Esophagus muscularis mucosa (tissue), 4 donors: ENCODE measurements at regions not wholly inside any gene's neighbourhood (a gene's known extent, or its start where the extent isn't known, plus 50 kb on each side); places are given as distances from the start of the nearest gene placed in this dataset.

Source experiments
- DNase-seq: peaks from one replicate; pipeline ENCODE4 v3.0.0-alpha.2; 2017; ENCODE audit errors: extremely low spot score
- H3K27ac ChIP-seq, 4 donors: fragments of 200-600 bp; sonication (generic); replicated peaks in 1 of 4; 1 replicate in 3 of 4; 2 replicates in 1 of 4; pipeline ENCODE4 v1.5.1; 2016 to 2019; ENCODE audit warnings: mild to moderate bottlenecking in 1 of 4
- H3K27me3 ChIP-seq, 4 donors: fragments of 200-600 bp; sonication (generic); one replicate each; pipeline versions ENCODE4 v1.5.1 to v1.6.0; 2016 to 2019
- H3K36me3 ChIP-seq, 4 donors: fragments of 200-600 bp; sonication (generic); one replicate each; pipeline ENCODE4 v1.5.1; 2016 to 2019
- H3K4me1 ChIP-seq, 4 donors: fragments of 200-600 bp; sonication (generic); one replicate each; pipeline ENCODE4 v1.5.1; 2016 to 2019
- H3K4me3 ChIP-seq, 4 donors: fragments of 200-600 bp; sonication (generic); 1 replicate in 2 of 4; 2 replicates in 2 of 4; pipeline ENCODE4 v1.5.1; 2016 to 2019; ENCODE audit warnings: mild to moderate bottlenecking in 4 of 4, moderate library complexity in 1 of 4
- H3K9me3 ChIP-seq, 4 donors: fragments of 200-600 bp; sonication (generic); 1 replicate in 3 of 4; 2 replicates in 1 of 4; pipeline ENCODE4 v1.5.1; 2016 to 2019
- EP300 ChIP-seq: sonication (generic); formaldehyde crosslinking; IDR thresholded peaks from one replicate; pipeline ENCODE4 v1.6.1; 2017; ENCODE audit warnings: antibody characterized with exemption
- POLR2A ChIP-seq: fragments of 450-650 bp; IDR thresholded peaks from one replicate; pipeline ENCODE4 v1.6.1; 2017; ENCODE audit warnings: antibody characterized with exemption, moderate library complexity, mild to moderate bottlenecking, low read depth
- POLR2AphosphoS5 ChIP-seq, 2 donors: sonication (generic); formaldehyde crosslinking; IDR thresholded peaks; one replicate each; pipeline ENCODE4 v1.6.1; 2017; ENCODE audit warnings: antibody characterized with exemption in 2 of 2
- WGBS: methylation state at CpG from one replicate; pipeline ENCODE4 v1.1.5; 2018; 5-methylcytosine and 5-hydroxymethylcytosine counted together
- intact Hi-C: fragments of 100-400 bp; cut with DNase I; formaldehyde crosslinking; loops from one replicate; pipeline ENCODE4 v1.15.1; 2023
- TF ChIP-seq, protein P1 (sequence below), 3 experiments: fragments of 200-600 bp in 2 of 3; fragments of 450-650 bp in 1 of 3; sonication (generic) in 2 of 3; IDR thresholded peaks; one replicate each; pipeline ENCODE4 v1.5.1; 2017 to 2019; ENCODE audit warnings: antibody characterized with exemption in 3 of 3, mild to moderate bottlenecking in 2 of 3, moderate library complexity in 1 of 3

DNA sequence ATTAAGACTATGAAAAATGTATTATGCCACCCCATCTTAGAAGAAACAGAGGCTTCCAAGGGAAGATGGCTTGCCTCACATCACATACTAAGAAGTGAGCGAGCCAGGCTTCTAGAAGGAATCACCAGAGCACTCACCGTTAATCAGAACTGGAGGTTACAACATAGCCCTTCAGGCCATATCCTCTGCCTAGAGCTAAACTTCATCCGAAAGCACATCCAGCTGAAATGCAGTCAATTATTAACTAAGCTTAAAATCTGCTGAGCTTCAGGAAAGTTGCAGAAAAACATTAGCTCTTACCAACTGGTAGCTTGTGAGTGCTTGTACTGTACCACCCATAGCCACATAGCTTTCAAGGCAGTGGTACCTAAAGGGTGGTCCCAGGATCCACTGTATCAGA is 483.2 kb downstream of the TBL1XR1 start:
- WGBS = 86% methylated on average over 3 of the region's 3 CpGs
- DNase-seq = no peak
- intact Hi-C loops = no loop called here

DNA sequence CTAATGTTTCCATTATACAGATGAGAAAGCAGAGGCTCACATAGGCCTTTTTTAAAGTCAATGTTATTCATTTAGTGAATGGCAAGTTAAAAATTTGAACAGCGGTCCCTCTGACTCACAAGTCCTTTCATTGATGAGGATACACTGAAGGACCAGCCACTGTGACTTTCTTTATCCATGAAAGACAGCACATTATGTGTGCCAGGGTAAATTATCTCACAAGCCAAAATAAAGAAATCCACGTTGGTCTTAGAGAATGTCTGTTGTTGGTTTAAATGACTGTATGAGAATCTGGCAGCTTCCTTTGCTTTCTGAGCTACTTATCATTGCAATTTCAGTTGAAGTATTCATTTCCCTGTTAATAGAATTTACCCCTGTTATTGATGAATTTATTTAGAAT is 485.1 kb downstream of the TBL1XR1 start:
- Histone ChIP-seq H3K4me1 (no peaks in the 10 kb centered on the region), H3K9me3 (peaks cover 0 to 2% (median 0%) of the 10 kb centered on the region in 4 donors), H3K27me3 (no peaks in the 10 kb centered on the region), H3K36me3 (no peaks in the 10 kb centered on the region), H3K4me3 (no peak overlapping the region), H3K27ac (no peak overlapping the region)
- no peak for TF ChIP-seq POLR2AphosphoS5 (IDR thresholded peaks at IDR 0.05)
- TF ChIP-seq EP300 = no peak
- intact Hi-C loops = no loop called here
- DNase-seq = no peak
- 64% methylated on average over 2 of the region's 2 CpGs for WGBS

More for the DNA sequence above, 483.2 kb downstream of the TBL1XR1 start:
- Histone ChIP-seq H3K36me3 (no peaks in the 10 kb centered on the region), H3K4me1 (no peaks in the 10 kb centered on the region), H3K27ac (no peak overlapping the region), H3K4me3 (no peak overlapping the region), H3K9me3 (no peaks in the 10 kb centered on the region), H3K27me3 (no peaks in the 10 kb centered on the region)
- TF ChIP-seq EP300 (no peak), POLR2A (no peak), POLR2AphosphoS5 (IDR thresholded peaks at IDR 0.05) (no peak)
- TF ChIP-seq, protein P1, sequence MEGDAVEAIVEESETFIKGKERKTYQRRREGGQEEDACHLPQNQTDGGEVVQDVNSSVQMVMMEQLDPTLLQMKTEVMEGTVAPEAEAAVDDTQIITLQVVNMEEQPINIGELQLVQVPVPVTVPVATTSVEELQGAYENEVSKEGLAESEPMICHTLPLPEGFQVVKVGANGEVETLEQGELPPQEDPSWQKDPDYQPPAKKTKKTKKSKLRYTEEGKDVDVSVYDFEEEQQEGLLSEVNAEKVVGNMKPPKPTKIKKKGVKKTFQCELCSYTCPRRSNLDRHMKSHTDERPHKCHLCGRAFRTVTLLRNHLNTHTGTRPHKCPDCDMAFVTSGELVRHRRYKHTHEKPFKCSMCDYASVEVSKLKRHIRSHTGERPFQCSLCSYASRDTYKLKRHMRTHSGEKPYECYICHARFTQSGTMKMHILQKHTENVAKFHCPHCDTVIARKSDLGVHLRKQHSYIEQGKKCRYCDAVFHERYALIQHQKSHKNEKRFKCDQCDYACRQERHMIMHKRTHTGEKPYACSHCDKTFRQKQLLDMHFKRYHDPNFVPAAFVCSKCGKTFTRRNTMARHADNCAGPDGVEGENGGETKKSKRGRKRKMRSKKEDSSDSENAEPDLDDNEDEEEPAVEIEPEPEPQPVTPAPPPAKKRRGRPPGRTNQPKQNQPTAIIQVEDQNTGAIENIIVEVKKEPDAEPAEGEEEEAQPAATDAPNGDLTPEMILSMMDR (IDR thresholded peaks at IDR 0.05) = no peak

DNA sequence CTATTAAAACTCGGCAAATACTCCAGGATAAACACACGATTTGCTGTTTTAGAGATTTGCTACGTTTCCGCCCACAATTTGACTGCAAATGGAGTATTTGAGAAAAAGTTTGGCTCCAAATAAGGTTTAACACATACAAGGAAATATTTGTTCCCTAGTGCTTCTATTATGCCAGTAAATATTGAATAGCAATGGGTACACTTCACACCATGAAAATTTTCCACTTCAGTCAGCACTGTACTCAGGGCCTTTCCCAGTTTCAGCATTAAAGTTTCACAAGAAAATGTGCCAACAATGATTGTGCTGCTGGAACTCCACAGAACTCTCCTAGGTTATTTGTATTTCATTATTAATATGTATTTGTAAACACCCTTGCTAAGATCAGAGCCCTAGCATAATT is 498.0 kb downstream of the TBL1XR1 start:
- no peaks in the 10 kb centered on the region for H3K27me3 ChIP-seq

DNA sequence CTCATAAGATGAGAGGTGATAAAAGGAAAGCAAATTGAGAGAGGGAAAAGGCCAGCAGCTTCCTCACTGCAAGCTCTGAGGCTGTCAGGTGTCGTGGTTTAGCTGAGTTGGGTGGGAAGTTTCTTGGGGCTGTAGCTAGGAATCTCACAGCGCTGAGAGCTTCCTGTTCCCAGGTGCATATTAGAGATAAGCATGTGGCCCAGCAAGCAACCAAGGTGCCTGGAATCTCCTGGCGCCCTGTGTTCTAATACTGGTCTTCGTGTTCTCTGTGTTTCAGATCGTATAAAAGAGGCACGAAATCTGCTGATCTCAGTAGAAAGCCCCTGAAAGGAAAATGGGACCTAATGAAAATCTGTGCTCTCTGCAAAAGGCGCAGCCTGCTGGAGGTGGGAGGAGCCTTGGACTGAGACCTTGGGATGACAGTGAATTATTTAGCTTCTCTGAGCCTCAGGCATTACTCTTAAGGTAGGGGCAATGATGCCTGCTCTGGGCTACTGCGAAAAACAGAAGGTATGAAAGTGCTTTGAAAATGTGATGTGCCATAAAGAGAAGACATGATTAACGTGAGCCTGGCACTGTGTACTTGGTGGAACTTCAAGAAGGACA is 499.9 kb downstream of the TBL1XR1 start:
- intact Hi-C loops = no loop called here
- no peak overlapping the region for H3K4me3 ChIP-seq
- H3K36me3 ChIP-seq = no peaks in the 10 kb centered on the region
- no peaks in the 10 kb centered on the region for H3K9me3 ChIP-seq
- DNase-seq = no peak
- WGBS = 72% methylated on average over 9 of the region's 9 CpGs
- TF ChIP-seq EP300 = no peak
- TF ChIP-seq, protein P1 (IDR thresholded peaks at IDR 0.05) = no peak
- TF ChIP-seq POLR2AphosphoS5 (IDR thresholded peaks at IDR 0.05) = no peak
- TF ChIP-seq POLR2A = no peak
- no peaks in the 10 kb centered on the region for H3K27me3 ChIP-seq
- H3K27ac ChIP-seq = no peak overlapping the region
- no peaks in the 10 kb centered on the region for H3K4me1 ChIP-seq

More for the DNA sequence above, 498.0 kb downstream of the TBL1XR1 start:
- Histone ChIP-seq H3K9me3 (no peaks in the 10 kb centered on the region), H3K27ac (no peak overlapping the region), H3K4me1 (no peaks in the 10 kb centered on the region), H3K4me3 (no peak overlapping the region), H3K36me3 (no peaks in the 10 kb centered on the region)
- DNase-seq = no peak
- 44% methylated on average over 4 of the region's 4 CpGs for WGBS
- TF ChIP-seq, protein P1 (IDR thresholded peaks at IDR 0.05) = no peak
- intact Hi-C loops = no loop called here

DNA sequence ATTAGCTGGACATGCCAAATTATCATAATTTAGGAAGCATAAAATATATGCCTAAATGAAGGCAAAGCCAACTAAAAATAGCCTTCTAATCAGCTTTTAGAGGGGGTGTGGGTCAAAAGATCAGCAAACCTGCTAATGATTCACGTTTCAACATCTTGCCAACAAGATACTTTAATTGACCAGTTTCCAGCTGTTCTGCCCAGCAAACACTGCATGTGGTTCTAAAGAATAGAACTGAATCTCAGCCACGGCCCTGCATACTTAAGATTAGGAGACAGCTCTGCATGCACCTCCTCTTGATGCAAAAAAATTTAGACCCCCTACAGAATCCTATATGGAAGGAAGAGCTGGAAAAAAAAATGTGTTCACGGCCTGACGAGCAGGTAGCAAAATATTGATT is 500.5 kb downstream of the TBL1XR1 start:
- Histone ChIP-seq H3K36me3 (no peaks in the 10 kb centered on the region), H3K4me1 (no peaks in the 10 kb centered on the region), H3K9me3 (no peaks in the 10 kb centered on the region), H3K27me3 (no peaks in the 10 kb centered on the region), H3K27ac (no peak overlapping the region), H3K4me3 (no peak overlapping the region)
- 63% methylated on average over 4 of the region's 4 CpGs for WGBS
- no peak for DNase-seq
- TF ChIP-seq POLR2AphosphoS5 (IDR thresholded peaks at IDR 0.05) = no peak
- TF ChIP-seq POLR2A = no peak
- TF ChIP-seq, protein P1 (IDR thresholded peaks at IDR 0.05) = no peak
- TF ChIP-seq EP300 = no peak
- intact Hi-C loops = no loop called here
